HG02642 (cell line): ENCODE measurements at regions not wholly inside any gene's neighbourhood (a gene's known extent, or its start where the extent isn't known, plus 50 kb on each side); places are given as distances from the start of the nearest gene placed in this dataset.
"Not testable (repeated sequence)": the region's sequence is repeated elsewhere in the genome, so short reads cannot be mapped to it uniquely, and the experiment has no call there.

Experiments
- ATAC-seq: cut with Tn5 transposase; IDR thresholded peaks from one replicate; pipeline ENCODE4 v1.9.1; 2021; ENCODE audit warnings: mild to moderate bottlenecking; ENCODE audit not compliant: unreplicated experiment, poor library complexity

GRCh38 chrX:77123917-77124316 lies 323.3 kb upstream of the FGF16 start:
- not testable (repeated sequence) for ATAC-seq

DNA sequence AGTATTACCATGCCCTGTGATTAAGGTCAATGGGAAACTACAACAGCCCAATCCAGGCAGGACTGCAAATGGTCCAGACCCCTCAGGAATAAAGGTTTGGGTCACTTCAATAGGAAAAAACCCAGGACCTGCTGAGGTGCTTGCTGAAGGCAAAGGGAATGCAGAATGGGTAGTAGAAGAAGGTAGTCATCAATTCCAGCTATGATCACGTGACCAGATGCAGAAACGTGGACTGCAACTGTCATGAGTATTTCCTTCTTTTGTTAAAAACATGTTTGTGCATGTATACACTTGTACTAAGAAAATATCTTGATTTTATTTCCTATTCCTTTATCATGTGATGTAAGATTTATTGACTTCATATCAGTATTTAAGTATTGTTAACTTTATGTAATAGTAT lies 319.6 kb upstream of the FGF16 start:
- not testable (repeated sequence) for ATAC-seq

DNA sequence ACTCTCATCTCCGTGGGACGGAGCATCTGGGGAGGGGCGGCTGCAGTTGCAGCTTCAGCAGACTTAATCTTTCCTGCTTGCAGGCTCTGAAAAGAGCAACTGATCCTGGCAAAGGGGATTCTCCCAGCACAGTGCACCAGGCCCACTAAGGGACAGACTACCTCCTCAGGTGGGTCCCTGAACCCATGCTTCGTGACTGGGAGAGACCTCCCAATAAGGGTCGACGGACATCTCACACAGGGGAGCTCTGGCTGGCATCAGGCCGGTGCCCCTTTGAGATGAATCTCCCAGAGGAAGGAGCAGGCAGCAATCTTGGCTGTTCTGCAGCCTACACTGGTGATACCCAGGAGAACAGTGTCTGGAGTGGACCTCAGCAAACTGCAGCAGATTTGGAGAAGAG lies 303.3 kb upstream of the FGF16 start:
- no peak for ATAC-seq

GRCh38 chrX:77160301-77160700 lies 286.9 kb upstream of the FGF16 start:
- ATAC-seq = no peak

DNA sequence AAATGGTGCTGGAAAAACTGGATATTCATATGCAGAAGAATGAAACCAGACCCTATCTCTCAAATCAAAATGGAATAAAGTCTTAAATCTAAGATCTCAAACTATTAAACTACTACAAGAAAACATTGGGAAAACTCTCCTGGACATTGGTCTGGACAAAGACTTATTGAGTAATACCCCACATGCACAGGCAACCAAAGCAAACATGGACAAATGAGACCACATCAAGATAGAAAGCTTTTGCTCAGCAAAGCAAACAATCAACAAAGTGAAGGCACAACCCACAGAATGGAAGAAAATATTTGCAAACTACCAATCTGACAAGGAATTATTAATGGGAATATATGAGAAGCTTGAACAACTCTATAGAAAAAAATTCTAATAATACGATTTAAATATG lies 284.4 kb upstream of the FGF16 start:
- ATAC-seq = no peak

GRCh38 chrX:77167993-77168392 lies 279.2 kb upstream of the FGF16 start:
- no peak for ATAC-seq

- no peak for ATAC-seq
Observed at GRCh38 chrX:77174680-77175519, 272.3 kb upstream of the FGF16 start.

DNA sequence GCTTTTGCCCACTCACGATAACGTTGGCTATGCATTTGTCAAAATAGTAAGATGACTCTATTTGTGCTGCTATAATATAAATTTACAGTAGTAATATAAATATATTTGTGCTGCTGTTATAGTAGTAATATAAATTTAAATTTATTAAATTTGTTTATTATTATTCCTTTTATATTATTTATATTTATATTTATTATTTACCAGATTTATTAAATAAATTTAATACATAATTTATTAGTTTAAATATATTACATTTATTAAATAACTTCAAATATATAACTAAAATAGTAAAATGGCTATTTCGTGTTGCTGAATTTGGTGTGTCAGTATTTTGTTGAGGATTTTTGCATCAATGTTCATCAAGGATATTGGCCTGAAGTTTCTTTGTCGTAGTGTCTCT lies 246.5 kb upstream of the FGF16 start:
- no peak for ATAC-seq

GRCh38 chrX:77223046-77223445 lies 224.1 kb upstream of the FGF16 start:
- ATAC-seq = no peak

DNA sequence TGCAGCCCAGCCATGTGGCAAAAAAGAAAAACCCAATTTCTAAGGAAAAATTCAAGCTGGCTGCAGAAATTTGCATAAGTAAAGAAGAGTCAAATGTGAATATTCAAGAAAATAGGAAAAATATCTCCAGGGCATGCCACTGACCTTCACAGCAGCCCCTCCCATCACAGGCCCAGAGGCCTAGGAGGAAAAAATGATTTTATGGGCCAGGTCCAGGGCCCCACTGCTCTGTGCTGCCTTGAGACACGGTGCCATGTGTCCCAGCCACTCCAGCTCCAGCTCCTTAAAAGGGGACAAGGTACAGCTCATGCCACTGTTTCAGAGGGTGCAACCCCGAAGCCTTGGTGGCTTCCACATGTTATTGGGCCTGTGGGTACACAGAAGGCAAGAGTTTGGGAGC lies 182.7 kb upstream of the FGF16 start:
- ATAC-seq = no peak

DNA sequence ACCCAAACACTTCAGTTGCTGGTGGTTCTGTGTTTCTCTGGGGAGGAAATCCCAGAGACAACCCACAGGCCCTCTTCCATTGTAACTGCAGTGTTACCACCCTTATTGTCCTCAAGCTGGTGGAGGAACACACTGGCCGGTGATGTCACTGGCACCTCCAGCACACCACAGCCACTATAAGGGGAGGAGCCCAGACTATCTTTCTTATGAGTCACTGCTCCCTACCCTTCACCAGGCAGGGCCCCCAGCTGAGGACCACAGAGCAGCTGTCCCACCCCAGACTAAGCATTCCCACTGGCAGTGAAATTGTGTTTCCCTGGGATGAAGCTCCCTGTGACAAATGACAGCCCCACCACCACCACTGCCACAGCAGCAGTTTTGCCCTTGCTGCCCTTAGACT lies 171.8 kb upstream of the FGF16 start:
- no peak for ATAC-seq

GRCh38 chrX:77276742-77277141 lies 170.4 kb upstream of the FGF16 start:
- ATAC-seq = no peak

DNA sequence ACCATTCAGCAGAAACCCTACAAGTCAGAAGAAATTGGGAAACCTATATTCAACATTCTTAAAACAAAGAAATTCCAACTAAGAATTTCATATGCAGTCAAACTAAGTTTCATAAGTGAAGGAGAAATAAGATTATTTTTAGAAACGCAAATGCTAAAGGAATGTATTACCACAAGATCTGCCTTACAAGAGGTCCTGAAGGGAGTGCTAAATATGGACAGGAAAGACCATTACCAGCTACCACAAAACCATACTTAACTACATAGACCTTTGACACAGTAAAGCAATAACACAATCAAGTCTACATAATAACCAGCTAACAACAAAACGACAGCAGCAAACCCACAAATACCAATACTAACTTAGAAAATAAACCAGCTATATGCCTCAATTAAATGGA lies 169.3 kb upstream of the FGF16 start:
- no peak for ATAC-seq

- ATAC-seq = not testable (repeated sequence)
Observed at GRCh38 chrX:77279373-77279772, 167.8 kb upstream of the FGF16 start.

- ATAC-seq = no peak
Observed at GRCh38 chrX:77293331-77293995, 153.7 kb upstream of the FGF16 start.

DNA sequence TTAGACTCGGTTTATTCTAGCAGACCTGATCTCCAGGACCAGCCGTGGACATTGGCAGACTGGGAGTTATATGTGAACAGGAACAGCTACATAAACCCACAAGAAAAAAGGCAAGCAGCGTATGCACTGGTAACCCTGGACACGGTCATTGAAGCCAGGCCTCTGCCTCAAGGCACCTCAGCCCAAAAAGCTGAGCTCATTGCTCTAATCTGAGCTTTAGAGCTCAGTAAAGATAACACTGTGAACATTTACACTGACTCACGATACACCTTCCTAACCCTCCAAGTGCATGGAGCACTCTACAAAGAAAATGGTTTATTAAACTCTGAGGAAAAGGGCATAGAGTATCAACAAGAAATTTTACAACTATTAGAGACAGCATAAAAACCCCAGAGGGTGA lies 148.9 kb upstream of the FGF16 start:
- ATAC-seq = no peak

DNA sequence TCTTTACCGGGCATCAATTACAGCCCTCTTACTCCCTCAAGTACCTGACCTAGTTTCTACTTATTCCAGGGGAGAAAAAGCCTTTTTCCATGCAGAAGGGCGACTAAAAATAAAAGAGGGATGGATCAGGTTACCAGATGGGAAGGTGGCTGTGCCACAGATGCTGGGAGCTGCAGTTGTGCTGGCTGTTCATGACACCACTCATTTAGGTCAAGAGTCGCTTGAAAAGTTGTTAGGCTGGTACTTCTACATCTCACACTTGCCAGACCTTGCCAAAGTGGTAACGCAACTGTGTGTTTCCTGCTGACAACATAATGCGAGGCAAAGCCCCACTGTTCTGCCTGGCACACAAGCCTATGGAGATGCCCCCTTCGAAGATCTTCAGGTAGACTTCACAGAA lies 148.4 kb upstream of the FGF16 start:
- no peak for ATAC-seq

- ATAC-seq = no peak
Observed at GRCh38 chrX:77299549-77299948, 147.6 kb upstream of the FGF16 start.

GRCh38 chrX:77342004-77342403 lies 105.2 kb upstream of the FGF16 start:
- ATAC-seq = no peak

- ATAC-seq = no peak
Observed at GRCh38 chrX:77346859-77347258, 100.3 kb upstream of the FGF16 start.

- ATAC-seq = no peak
Observed at GRCh38 chrX:77347572-77347971, 99.6 kb upstream of the FGF16 start.

GRCh38 chrX:77389891-77390290 lies 57.3 kb upstream of the FGF16 start:
- no peak for ATAC-seq
